Fibroblast of villous mesenchyme (primary cell): ENCODE measurements at regions not wholly inside any gene's neighbourhood (a gene's known extent, or its start where the extent isn't known, plus 50 kb on each side); places are given as distances from the start of the nearest gene placed in this dataset.

ENCODE experiments used
- DNase-seq: peaks from one replicate; pipeline ENCODE4 v3.0.0-alpha.2; 2010; ENCODE audit warnings: low read depth
- H3K4me3 ChIP-seq: 2 replicates; pipeline ENCODE4 v1.5.1; 2011; ENCODE audit warnings: low read depth, mild to moderate bottlenecking, low read length
- CTCF ChIP-seq: IDR thresholded peaks from 2 replicates; pipeline ENCODE4 v1.5.1; 2012; ENCODE audit warnings: low read depth, mild to moderate bottlenecking, low read length; ENCODE audit not compliant: insufficient read depth

- no peak for TF ChIP-seq CTCF
- H3K4me3 ChIP-seq = no peak overlapping the region
- DNase-seq = no peak
Measured at GRCh38 chr12:97026901-97027300, 119.8 kb downstream of the NEDD1 start.

GRCh38 chr12:97027482-97027881, 120.4 kb downstream of the NEDD1 start:
- no peak for DNase-seq
- TF ChIP-seq CTCF = no peak
- H3K4me3 ChIP-seq = no peak overlapping the region

- no peak for DNase-seq
- H3K4me3 ChIP-seq = no peak overlapping the region
- TF ChIP-seq CTCF = no peak
Measured at GRCh38 chr12:97038131-97038530, 131.1 kb downstream of the NEDD1 start.

GRCh38 chr12:97038834-97039233, 131.8 kb downstream of the NEDD1 start:
- no peak for TF ChIP-seq CTCF
- DNase-seq = no peak
- no peak overlapping the region for H3K4me3 ChIP-seq

GRCh38 chr12:97046901-97047300, 139.8 kb downstream of the NEDD1 start:
- H3K4me3 ChIP-seq = no peak overlapping the region
- no peak for DNase-seq
- TF ChIP-seq CTCF = no peak

GRCh38 chr12:97047361-97047760, 140.3 kb downstream of the NEDD1 start:
- no peak for TF ChIP-seq CTCF
- no peak for DNase-seq
- H3K4me3 ChIP-seq = no peak overlapping the region

- no peak for DNase-seq
- H3K4me3 ChIP-seq = no peak overlapping the region
- TF ChIP-seq CTCF = no peak
Measured at GRCh38 chr12:97048421-97049035, 141.5 kb downstream of the NEDD1 start.
